ENCODE measurements at regions not wholly inside any gene's neighbourhood (a gene's known extent, or its start where the extent isn't known, plus 50 kb on each side); places are given as distances from the start of the nearest gene placed in this dataset.

DNA sequence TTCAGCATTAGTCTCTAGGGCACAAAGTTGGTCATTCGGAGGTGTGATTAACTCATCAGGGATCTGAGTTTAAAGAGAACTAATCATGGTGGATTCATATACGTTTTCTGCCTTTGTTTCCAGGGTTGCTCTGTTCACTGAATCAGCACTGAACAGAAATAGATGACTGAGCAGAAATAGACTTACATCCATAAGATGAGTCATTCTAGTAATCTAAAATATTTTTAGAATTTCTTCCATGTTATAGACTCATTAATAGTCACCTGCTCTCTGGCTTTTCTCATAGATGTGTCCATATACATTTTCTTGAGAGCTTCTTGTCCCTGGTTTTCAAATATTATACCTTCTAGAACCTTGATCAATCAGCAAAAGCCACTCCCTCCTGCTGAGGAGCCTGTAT lies 837.6 kb upstream of the DPPA4 start:
- peak; percentile 10 for DNase-seq (ENCODE audit: low read depth)
- TF ChIP-seq, protein P1, sequence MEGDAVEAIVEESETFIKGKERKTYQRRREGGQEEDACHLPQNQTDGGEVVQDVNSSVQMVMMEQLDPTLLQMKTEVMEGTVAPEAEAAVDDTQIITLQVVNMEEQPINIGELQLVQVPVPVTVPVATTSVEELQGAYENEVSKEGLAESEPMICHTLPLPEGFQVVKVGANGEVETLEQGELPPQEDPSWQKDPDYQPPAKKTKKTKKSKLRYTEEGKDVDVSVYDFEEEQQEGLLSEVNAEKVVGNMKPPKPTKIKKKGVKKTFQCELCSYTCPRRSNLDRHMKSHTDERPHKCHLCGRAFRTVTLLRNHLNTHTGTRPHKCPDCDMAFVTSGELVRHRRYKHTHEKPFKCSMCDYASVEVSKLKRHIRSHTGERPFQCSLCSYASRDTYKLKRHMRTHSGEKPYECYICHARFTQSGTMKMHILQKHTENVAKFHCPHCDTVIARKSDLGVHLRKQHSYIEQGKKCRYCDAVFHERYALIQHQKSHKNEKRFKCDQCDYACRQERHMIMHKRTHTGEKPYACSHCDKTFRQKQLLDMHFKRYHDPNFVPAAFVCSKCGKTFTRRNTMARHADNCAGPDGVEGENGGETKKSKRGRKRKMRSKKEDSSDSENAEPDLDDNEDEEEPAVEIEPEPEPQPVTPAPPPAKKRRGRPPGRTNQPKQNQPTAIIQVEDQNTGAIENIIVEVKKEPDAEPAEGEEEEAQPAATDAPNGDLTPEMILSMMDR (conservative IDR thresholded peaks at IDR 0.05; ENCODE audit: control insufficient read depth, insufficient read depth, low read depth, low read length): no peak
- no peak overlapping the region for H3K4me3 ChIP-seq (ENCODE audit: control insufficient read depth, low read depth, low read length)

DNA sequence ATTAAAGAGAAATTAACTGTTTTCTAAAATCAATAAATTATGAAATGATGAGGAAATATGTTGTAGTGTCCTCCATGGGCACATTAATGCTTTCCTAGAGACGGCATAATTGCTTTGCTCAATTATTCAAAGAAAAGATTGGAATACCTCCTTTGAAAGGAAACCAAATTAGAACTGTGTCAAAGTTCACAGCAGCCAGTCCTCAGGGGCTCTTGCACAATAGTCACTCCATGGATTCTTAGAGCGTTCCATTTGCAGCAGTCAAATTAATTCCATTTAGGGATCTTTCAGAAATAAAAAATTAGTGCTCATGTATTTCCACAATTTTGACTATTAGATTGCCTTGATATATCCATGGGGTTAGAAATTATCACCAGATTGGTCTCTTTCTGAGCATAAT lies 841.6 kb upstream of the DPPA4 start:
- no peak overlapping the region for H3K4me3 ChIP-seq (ENCODE audit: control insufficient read depth, low read depth, low read length)
- peak; percentile 36 for DNase-seq (ENCODE audit: low read depth)
- TF ChIP-seq, protein P1 (conservative IDR thresholded peaks at IDR 0.05; ENCODE audit: control insufficient read depth, insufficient read depth, low read depth, low read length): no peak

DNA sequence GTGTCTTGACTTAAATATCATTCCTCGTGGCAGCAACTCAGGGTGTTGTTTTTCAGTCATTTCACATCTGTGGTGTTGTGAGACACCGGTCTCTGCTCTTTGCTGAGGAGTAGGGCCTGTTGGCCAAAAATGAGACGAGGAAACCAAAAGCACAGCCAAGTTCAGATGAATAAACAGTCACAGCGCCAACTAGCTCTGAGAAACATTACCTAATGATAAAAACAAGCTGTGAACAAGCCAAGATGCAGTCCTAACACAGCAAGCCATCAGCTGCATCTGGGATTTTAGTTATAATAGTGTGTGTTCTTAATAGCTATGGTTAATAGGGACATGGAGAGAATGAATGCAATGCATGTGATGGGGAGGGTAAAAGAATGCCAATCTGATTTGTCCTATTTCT lies 843.4 kb upstream of the DPPA4 start:
- H3K4me3 ChIP-seq (ENCODE audit: control insufficient read depth, low read depth, low read length): no peak overlapping the region
- peak; percentile 63 for DNase-seq (ENCODE audit: low read depth)

DNA sequence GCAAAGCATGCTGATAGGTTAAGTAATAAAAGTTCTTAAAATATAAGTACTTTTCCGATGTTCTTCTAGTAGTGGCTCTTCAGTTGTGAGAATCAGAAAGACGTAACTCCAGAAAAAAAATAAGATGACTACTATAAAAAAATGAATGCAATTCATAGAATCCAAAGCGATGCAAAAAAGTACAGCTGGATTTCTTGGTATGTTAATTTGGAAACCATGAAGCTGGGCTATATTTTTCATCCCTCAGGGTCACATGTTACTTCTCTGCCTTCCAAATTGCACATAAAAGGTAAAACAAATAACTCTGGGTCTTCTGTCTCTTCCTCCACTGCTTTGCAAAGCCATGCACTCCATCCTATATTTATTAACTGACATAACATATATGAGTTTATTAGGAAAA lies 843.9 kb upstream of the DPPA4 start:
- DNase-seq (ENCODE audit: low read depth): no peak
- H3K4me3 ChIP-seq (ENCODE audit: control insufficient read depth, low read depth, low read length): no peak overlapping the region
- TF ChIP-seq, protein P1 (conservative IDR thresholded peaks at IDR 0.05; ENCODE audit: control insufficient read depth, insufficient read depth, low read depth, low read length): no peak

More for the DNA sequence above, 843.4 kb upstream of the DPPA4 start:
- TF ChIP-seq, protein P1 (conservative IDR thresholded peaks at IDR 0.05; ENCODE audit: control insufficient read depth, insufficient read depth, low read depth, low read length): no peak

DNA sequence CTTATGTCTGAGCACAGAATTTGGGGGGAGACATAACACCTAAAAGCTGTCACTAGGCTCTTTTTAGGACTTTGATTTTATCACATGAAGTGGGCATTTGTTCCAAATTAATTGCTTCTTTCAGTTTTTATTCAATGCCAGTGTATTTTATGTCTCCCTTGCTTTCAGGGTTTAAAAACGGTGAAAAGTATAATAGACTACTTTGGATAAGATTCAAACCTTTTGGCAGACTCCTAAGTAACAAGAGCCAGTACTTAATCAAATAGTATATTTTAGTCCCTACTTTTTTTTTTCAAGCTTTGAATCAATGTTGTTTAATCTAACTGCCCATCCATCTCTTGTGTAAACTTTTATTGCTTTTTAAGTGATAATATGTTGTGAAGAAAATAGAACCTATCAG lies 847.2 kb upstream of the DPPA4 start:
- no peak overlapping the region for H3K4me3 ChIP-seq (ENCODE audit: control insufficient read depth, low read depth, low read length)
- no peak for DNase-seq (ENCODE audit: low read depth)
- TF ChIP-seq, protein P1 (conservative IDR thresholded peaks at IDR 0.05; ENCODE audit: control insufficient read depth, insufficient read depth, low read depth, low read length): no peak

DNA sequence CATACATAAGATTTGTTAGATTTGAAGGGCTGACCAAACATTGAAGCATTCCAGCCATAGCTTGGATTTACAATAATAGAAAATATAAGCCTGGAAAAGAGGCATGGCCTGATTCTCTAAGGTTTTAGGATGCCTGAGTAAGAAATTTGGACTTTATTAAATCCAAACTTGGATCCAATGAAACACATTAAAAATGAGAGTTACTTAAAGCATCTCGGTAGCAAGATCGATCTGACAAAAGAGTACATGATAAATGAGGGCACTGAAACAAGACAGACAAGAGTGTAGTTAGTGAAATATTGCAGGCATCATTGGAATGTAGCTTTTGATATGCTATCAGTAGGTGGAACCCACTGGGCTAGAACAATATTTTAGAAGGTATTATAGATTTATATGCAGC lies 855.7 kb upstream of the DPPA4 start:
- TF ChIP-seq, protein P1 (conservative IDR thresholded peaks at IDR 0.05; ENCODE audit: control insufficient read depth, insufficient read depth, low read depth, low read length): no peak
- H3K4me3 ChIP-seq (ENCODE audit: control insufficient read depth, low read depth, low read length): no peak overlapping the region
- DNase-seq (ENCODE audit: low read depth): no peak
